HepG2 (cell line): ENCODE measurements at regions not wholly inside any gene's neighbourhood (a gene's known extent, or its start where the extent isn't known, plus 50 kb on each side); places are given as distances from the start of the nearest gene placed in this dataset.
A peak's percentile ranks its signal among the peaks of the same experiment; 100 is the strongest.

ENCODE experiments used
- ARHGAP35 ChIP-seq: sonication (generic); formaldehyde crosslinking; IDR thresholded peaks from 2 replicates; pipeline ENCODE4 v1.9.0; 2022; ENCODE audit warnings: mild to moderate bottlenecking, inconsistent platforms, moderate library complexity, missing genetic modification reagents, borderline replicate concordance
- ASH2L ChIP-seq: fragments of 300-600, 200-600 bp; sonication (generic); IDR thresholded peaks from 2 replicates; pipeline ENCODE4 v1.7.0; 2017; ENCODE audit warnings: low read depth, mild to moderate bottlenecking, moderate library complexity, mixed read lengths, low read length; ENCODE audit not compliant: insufficient read length
- ATF1 ChIP-seq: IDR thresholded peaks from 2 replicates; pipeline ENCODE4 v1.6.1; 2016; ENCODE audit warnings: mild to moderate bottlenecking, control low read depth
- JUNB ChIP-seq: sonication (generic); formaldehyde crosslinking; IDR thresholded peaks from 2 replicates; pipeline ENCODE4 v1.8.0; 2022; ENCODE audit warnings: missing genetic modification reagents, mild to moderate bottlenecking, borderline replicate concordance
- KDM3A ChIP-seq: IDR thresholded peaks from 2 replicates; pipeline ENCODE4 v1.6.1; 2018; ENCODE audit warnings: low read depth, missing compliant biosample characterization
- KDM5B ChIP-seq: sonication (generic); formaldehyde crosslinking; IDR thresholded peaks from 2 replicates; pipeline ENCODE4 v1.4.0; 2020; ENCODE audit warnings: missing genetic modification reagents, mild to moderate bottlenecking, borderline replicate concordance
- PCBP1 ChIP-seq: fragments of 200-400 bp; formaldehyde crosslinking; IDR thresholded peaks from 2 replicates; pipeline ENCODE4 v1.6.1; 2017; ENCODE audit warnings: mild to moderate bottlenecking, low read depth, low read length, borderline replicate concordance
- RFX1 ChIP-seq: fragments of 450-650 bp; IDR thresholded peaks from 2 replicates; pipeline ENCODE4 v1.6.1; 2017
- RFXANK ChIP-seq: IDR thresholded peaks from 2 replicates; pipeline ENCODE4 v1.6.1; 2016
- SAP130 ChIP-seq: IDR thresholded peaks from 2 replicates; pipeline ENCODE4 v1.6.1; 2016; ENCODE audit warnings: low read depth
- SOX5 ChIP-seq: IDR thresholded peaks from 2 replicates; pipeline ENCODE4 v1.6.1; 2016; ENCODE audit warnings: borderline replicate concordance
- TRIM24 ChIP-seq: sonication (generic); formaldehyde crosslinking; IDR thresholded peaks from 2 replicates; pipeline ENCODE4 v1.8.0; 2022; ENCODE audit warnings: mild to moderate bottlenecking, missing genetic modification reagents
- YEATS4 ChIP-seq: sonication (generic); formaldehyde crosslinking; IDR thresholded peaks from 2 replicates; pipeline ENCODE4 v1.4.0; 2020; ENCODE audit warnings: missing genetic modification reagents, borderline replicate concordance
- ZNF468 ChIP-seq: sonication (generic); formaldehyde crosslinking; IDR thresholded peaks from 2 replicates; pipeline ENCODE4 v1.8.0; 2022; ENCODE audit warnings: mild to moderate bottlenecking, moderate library complexity, missing genetic modification reagents
- ZNF569 ChIP-seq: sonication (generic); formaldehyde crosslinking; IDR thresholded peaks from 2 replicates; pipeline ENCODE4 v1.5.0; 2020; ENCODE audit warnings: mild to moderate bottlenecking, missing genetic modification reagents, moderate library complexity, borderline replicate concordance
- TF ChIP-seq, protein P1 (sequence below): IDR thresholded peaks from 2 replicates; pipeline ENCODE4 v1.6.1; 2018; ENCODE audit warnings: missing genetic modification reagents, mild to moderate bottlenecking, missing compliant biosample characterization
- TF ChIP-seq, protein P2 (sequence below): sonication (generic); formaldehyde crosslinking; IDR thresholded peaks from 2 replicates; pipeline ENCODE4 v1.4.0; 2020; ENCODE audit warnings: mild to moderate bottlenecking, missing genetic modification reagents
- TF ChIP-seq, protein P3 (sequence below): sonication (generic); formaldehyde crosslinking; IDR thresholded peaks from 2 replicates; pipeline ENCODE4 v1.4.0; 2020; ENCODE audit warnings: low read depth, missing genetic modification reagents
- TF ChIP-seq, protein P4 (sequence below): sonication (generic); formaldehyde crosslinking; IDR thresholded peaks from 2 replicates; pipeline ENCODE4 v1.8.1; 2022; ENCODE audit warnings: low read depth, mild to moderate bottlenecking, missing genetic modification reagents
- TF ChIP-seq, protein P5 (sequence below): sonication (generic); formaldehyde crosslinking; conservative IDR thresholded peaks from 2 replicates; pipeline ENCODE4 v1.8.1; 2023; ENCODE audit warnings: missing genetic modification reagents

DNA sequence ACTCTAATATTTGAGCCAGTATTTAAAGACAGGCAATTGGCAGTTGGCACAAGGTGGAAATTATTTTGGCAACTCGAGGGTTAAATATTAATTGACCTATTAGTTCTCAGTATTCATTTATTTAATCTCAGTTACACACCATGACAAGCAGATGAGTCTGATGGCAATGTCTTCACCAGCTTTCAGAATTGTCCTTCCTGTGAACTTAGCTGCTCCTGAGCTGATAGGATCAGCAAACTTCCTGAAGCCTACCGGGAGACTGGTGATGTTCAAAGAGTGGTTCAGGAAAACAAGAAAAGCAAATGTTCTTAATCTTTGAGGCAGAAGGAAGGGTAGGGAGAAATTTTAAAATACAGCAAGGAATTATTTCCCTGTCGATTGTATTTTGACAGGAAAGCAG, 522.2 kb downstream of the SOX2 start (continued):
- TF ChIP-seq PCBP1 (no peak), RFX1 (no peak), RFXANK (CRISPR knock-in tag) (no peak), ARHGAP35 (no peak), JUNB (CRISPR knock-in tag) (no peak), TRIM24 (no peak), ZNF569 (CRISPR knock-in tag) (no peak), SOX5 (CRISPR knock-in tag) (peak; percentile 15; the same call in 1 of the 2 replicates), KDM5B (CRISPR knock-in tag) (no peak), KDM3A (CRISPR knock-in tag) (no peak), SAP130 (0 out of 2 replicates have a peak, but pooled peaks have one; percentile 14), YEATS4 (no peak), ZNF468 (no peak), ASH2L (no peak), ATF1 (no peak)
- TF ChIP-seq, protein P1, sequence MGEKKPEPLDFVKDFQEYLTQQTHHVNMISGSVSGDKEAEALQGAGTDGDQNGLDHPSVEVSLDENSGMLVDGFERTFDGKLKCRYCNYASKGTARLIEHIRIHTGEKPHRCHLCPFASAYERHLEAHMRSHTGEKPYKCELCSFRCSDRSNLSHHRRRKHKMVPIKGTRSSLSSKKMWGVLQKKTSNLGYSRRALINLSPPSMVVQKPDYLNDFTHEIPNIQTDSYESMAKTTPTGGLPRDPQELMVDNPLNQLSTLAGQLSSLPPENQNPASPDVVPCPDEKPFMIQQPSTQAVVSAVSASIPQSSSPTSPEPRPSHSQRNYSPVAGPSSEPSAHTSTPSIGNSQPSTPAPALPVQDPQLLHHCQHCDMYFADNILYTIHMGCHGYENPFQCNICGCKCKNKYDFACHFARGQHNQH, result no peak
- TF ChIP-seq, protein P2, sequence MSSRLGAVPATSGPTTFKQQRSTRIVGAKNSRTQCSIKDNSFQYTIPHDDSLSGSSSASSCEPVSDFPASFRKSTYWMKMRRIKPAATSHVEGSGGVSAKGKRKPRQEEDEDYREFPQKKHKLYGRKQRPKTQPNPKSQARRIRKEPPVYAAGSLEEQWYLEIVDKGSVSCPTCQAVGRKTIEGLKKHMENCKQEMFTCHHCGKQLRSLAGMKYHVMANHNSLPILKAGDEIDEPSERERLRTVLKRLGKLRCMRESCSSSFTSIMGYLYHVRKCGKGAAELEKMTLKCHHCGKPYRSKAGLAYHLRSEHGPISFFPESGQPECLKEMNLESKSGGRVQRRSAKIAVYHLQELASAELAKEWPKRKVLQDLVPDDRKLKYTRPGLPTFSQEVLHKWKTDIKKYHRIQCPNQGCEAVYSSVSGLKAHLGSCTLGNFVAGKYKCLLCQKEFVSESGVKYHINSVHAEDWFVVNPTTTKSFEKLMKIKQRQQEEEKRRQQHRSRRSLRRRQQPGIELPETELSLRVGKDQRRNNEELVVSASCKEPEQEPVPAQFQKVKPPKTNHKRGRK (CRISPR knock-in tag), result no peak
- TF ChIP-seq, protein P3, sequence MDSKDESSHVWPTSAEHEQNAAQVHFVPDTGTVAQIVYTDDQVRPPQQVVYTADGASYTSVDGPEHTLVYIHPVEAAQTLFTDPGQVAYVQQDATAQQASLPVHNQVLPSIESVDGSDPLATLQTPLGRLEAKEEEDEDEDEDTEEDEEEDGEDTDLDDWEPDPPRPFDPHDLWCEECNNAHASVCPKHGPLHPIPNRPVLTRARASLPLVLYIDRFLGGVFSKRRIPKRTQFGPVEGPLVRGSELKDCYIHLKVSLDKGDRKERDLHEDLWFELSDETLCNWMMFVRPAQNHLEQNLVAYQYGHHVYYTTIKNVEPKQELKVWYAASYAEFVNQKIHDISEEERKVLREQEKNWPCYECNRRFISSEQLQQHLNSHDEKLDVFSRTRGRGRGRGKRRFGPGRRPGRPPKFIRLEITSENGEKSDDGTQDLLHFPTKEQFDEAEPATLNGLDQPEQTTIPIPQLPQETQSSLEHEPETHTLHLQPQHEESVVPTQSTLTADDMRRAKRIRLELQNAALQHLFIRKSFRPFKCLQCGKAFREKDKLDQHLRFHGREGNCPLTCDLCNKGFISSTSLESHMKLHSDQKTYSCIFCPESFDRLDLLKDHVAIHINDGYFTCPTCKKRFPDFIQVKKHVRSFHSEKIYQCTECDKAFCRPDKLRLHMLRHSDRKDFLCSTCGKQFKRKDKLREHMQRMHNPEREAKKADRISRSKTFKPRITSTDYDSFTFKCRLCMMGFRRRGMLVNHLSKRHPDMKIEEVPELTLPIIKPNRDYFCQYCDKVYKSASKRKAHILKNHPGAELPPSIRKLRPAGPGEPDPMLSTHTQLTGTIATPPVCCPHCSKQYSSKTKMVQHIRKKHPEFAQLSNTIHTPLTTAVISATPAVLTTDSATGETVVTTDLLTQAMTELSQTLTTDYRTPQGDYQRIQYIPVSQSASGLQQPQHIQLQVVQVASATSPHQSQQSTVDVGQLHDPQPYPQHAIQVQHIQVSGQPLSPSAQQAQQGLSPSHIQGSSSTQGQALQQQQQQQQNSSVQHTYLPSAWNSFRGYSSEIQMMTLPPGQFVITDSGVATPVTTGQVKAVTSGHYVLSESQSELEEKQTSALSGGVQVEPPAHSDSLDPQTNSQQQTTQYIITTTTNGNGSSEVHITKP (CRISPR knock-in tag), result no peak
- TF ChIP-seq, protein P4, sequence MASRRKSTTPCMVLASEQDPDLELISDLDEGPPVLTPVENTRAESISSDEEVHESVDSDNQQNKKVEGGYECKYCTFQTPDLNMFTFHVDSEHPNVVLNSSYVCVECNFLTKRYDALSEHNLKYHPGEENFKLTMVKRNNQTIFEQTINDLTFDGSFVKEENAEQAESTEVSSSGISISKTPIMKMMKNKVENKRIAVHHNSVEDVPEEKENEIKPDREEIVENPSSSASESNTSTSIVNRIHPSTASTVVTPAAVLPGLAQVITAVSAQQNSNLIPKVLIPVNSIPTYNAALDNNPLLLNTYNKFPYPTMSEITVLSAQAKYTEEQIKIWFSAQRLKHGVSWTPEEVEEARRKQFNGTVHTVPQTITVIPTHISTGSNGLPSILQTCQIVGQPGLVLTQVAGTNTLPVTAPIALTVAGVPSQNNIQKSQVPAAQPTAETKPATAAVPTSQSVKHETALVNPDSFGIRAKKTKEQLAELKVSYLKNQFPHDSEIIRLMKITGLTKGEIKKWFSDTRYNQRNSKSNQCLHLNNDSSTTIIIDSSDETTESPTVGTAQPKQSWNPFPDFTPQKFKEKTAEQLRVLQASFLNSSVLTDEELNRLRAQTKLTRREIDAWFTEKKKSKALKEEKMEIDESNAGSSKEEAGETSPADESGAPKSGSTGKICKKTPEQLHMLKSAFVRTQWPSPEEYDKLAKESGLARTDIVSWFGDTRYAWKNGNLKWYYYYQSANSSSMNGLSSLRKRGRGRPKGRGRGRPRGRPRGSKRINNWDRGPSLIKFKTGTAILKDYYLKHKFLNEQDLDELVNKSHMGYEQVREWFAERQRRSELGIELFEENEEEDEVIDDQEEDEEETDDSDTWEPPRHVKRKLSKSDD (CRISPR knock-in tag), result no peak
- TF ChIP-seq, protein P5, sequence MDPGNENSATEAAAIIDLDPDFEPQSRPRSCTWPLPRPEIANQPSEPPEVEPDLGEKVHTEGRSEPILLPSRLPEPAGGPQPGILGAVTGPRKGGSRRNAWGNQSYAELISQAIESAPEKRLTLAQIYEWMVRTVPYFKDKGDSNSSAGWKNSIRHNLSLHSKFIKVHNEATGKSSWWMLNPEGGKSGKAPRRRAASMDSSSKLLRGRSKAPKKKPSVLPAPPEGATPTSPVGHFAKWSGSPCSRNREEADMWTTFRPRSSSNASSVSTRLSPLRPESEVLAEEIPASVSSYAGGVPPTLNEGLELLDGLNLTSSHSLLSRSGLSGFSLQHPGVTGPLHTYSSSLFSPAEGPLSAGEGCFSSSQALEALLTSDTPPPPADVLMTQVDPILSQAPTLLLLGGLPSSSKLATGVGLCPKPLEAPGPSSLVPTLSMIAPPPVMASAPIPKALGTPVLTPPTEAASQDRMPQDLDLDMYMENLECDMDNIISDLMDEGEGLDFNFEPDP (CRISPR knock-in tag), result no peak
